Amniotic epithelial cell (primary cell): ENCODE measurements at regions not wholly inside any gene's neighbourhood (a gene's known extent, or its start where the extent isn't known, plus 50 kb on each side); places are given as distances from the start of the nearest gene placed in this dataset.
A peak's percentile ranks its signal among the peaks of the same experiment; 100 is the strongest.
"Not testable (repeated sequence)": the region's sequence is repeated elsewhere in the genome, so short reads cannot be mapped to it uniquely, and the experiment has no call there.

Experiments used
- DNase-seq: peaks from one replicate; pipeline ENCODE4 v3.0.0-alpha.2; 2010; ENCODE audit warnings: low read depth

DNA sequence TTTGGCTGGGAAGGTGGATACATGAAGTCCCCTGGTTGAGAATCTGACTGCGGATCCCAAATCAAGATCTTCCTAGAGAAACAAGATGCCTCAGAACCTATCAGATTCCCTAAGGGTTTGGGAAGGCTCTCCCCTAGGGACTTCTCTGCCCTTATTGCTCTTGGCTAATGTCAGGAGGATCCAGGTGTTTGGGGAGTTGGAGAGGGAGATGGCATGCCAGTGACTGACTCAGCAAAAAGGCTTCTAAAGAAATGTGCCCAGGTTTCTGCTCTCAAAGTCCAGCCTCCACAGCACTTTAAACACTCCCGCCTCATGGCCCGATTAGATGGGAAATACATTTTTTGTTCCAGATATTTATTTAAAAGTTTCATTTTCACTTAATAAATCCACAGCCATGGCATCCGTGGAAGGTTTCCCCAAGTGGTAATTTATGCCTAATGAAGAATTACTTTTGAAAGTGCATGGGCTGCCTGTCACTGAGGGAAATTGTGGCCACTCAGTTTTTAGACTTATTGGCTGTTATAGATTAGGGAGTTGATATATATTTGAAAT lies 156.4 kb downstream of the OSR1 start:
- DNase-seq = no peak

DNA sequence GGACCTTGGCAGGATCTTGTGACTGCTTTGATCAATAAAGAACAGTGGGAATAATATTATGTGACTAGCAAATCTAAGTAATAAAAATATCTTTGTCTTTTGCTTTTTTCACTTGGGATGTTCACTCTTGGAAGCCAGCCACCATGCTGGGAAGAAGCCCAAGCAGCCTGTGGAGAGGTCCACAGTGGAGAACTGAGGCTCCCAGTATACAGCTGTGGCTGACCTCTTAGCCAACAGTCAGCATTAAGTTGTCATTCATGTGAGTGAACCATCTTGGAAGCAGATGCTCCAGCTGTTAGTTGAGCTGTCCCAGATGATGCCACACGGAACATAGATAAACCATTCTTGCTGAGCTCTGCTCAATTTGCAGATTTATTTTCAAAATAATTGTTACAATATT lies 160.0 kb downstream of the OSR1 start:
- no peak for DNase-seq

DNA sequence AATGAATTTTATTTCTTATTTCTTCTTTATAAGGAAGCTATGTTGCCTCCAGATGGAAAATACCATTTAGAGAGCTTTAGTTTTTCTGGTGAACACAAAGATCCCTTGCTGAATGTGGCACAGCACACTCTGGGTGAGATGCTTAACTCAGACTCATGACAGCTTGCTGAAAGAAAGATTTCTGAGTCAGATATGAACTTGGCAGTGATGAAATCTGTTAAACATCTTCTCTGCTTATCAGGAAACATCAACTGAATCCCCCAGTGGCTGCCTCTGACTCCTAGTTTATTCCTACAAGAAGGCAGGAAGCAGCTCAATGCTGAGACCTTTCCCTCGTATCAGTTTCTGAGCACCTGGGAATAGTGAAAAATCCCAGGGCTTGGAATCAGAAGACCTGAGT lies 162.8 kb downstream of the OSR1 start:
- DNase-seq = peak; percentile 59

DNA sequence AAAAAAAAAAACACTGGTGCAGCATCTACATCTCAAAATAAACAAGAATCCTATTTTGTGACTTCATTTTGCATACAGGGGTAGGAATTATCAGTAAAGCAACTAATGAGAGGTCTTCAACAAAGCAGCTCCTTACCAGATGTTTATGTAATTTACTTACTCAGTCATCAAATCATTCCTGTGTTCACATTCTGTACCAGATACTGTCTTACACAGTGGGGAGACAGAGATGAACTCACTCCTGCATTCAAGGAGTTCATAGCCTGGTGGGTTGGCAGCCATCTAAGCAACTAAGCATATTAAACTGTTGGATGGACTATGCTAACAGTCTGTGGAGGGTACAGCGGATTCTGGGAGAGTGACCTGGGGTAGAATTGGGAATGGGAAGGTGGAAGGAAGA lies 169.0 kb downstream of the OSR1 start:
- DNase-seq = peak; percentile 47

DNA sequence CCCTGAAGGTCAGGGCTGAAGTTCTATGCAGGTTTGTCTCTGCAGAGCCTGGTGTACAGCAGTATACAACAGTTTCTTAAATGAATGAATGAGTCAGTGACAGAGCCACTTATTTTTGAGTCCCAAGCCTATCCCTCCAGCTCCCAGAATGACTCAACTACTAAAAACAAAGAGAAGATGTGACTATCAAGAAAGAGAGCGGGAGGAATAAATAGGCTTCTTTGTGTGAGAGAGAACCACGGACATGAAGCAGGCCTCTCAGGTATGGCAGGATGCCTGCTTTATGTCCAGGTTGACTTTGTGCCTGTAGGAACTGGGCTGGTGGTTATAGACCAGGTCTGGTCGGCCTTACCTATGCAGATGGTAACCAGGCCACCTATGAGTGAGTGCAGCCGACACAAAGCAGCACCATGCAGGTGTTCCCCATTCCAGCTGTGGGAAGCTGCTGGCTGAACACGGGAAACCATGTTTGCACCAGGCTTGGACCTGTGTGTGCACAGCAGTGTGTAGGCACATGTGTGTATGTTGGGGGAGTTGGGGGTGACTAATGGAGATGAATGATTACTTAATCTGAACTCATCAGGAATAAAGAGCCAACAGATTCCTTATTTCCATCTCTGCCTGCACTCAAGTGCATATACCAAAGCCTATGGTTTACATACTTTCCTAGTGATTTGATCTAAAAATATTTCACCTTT lies 171.0 kb downstream of the OSR1 start:
- no peak for DNase-seq

DNA sequence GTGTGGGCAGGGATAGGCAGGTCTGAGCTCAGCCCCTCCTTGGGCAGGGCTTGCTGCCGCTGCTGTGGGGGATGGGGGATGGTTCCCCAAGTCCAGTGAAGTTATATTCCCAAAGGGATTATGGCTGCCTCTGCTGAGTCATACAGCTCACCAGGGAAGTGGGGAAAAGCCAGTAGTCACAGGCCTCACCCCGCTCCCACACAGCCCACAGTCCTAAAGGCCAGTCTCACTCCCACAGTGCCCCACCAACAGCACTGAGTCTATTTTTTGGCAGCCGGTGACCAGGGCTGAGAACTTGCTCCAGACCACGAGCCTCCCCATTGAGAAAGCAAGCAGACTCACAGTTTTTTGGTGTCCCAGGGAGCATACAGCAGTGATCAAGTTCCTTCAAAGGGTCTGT lies 173.3 kb downstream of the OSR1 start:
- peak; percentile 22 for DNase-seq

DNA sequence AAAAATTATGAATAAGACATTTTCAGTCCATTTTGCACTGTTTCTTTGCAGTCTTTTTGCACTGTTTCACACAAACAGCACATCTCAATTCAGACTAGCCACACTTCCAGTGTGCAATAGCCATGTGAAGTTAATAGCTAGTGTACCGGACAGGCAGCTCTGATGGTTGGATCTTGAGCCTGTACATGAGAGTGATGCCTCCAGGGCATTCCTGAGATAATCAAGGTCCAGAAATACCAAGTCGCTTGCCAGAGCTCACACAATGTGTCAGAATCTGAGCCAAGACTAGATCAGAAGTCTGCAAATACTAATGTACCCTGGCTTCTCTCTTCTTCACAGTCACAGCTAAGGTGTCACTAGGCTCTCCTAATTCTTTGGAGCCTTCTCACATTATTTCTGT lies 180.2 kb downstream of the OSR1 start:
- DNase-seq = peak; percentile 20

DNA sequence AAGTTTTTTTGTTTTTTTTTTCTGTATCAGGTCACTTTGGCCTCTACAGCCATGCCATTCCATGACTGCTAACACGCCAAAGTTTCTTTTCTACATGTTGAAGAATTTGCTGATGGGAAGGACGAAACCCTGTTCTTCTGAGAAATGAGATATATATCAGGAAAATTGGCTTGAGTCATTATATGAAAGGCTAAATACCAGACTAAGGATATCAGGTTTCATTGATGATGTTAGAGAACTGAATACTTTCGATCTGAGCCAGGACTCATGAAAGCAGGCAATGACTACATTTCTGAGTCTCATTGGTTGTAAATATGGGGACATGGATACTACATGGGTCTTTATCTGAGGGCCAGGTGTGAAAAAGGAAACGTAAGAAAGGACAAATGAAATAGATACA lies 181.4 kb downstream of the OSR1 start:
- no peak for DNase-seq

DNA sequence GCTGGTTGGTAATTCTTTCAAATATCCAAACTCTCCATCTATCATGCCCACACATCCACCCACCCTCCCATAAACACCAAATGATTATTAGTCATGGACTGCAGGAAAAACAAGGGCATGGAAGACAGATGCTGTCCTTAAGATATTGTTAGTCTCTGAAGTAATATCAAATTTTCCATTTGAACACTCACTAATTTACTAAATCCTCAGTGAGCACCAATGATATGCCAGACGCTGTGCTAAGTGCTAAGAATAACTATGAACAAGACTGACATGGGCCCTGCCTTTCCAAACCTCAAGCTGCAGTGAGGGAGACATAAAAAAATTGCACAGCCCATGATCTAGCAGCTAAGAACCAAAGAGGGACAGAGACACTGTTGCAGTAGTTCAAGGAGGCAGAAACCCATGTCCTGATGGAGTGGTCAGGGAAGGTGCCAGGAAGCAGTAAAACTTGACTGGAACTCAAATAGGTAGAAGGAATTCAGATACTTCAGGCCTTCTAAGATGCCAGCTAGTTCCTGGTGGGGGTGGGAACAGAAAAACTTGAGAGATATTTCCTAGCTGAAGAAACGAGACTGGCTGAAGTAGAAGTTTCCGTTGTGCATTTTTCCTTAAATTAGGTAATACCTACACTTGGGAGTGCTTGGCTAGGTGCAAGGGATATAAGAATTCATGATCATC lies 182.1 kb downstream of the OSR1 start:
- no peak for DNase-seq

DNA sequence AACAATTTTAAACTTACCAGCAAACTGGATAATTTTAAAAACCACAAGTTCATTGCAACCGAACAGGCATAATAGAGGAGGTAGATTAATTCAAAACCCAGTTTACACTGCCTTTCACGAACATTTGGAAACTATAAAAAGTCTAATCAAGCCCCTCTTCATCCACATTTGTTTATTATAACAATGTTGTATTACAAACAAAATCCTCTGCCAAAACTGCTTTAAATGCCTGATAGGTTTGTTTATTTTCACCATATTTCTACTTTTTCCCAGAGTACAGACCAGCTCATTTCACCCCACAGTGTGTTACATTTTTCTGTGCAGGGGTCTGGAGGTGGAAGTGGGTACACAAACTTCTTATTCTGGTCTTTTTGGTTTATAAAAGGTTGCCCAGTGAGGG lies 184.2 kb downstream of the OSR1 start:
- DNase-seq = no peak

DNA sequence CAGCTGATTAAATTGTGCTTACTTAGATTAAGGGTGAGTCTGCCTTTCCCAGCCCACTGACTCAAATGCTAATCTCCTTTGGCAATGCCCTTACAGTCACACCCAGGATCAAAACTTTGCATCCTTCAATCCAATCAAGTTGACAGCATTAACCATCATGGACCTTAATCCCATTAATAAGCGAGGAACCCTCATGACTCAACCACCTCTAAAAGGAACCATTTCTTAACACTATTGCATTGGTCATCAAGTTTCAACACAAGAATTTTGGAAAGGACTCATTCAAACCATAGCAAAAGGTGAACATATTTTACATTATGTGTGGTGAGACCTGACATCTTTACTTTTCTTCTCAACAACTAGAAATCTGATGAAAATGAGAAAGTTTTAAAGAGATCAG lies 187.0 kb downstream of the OSR1 start:
- DNase-seq = no peak

DNA sequence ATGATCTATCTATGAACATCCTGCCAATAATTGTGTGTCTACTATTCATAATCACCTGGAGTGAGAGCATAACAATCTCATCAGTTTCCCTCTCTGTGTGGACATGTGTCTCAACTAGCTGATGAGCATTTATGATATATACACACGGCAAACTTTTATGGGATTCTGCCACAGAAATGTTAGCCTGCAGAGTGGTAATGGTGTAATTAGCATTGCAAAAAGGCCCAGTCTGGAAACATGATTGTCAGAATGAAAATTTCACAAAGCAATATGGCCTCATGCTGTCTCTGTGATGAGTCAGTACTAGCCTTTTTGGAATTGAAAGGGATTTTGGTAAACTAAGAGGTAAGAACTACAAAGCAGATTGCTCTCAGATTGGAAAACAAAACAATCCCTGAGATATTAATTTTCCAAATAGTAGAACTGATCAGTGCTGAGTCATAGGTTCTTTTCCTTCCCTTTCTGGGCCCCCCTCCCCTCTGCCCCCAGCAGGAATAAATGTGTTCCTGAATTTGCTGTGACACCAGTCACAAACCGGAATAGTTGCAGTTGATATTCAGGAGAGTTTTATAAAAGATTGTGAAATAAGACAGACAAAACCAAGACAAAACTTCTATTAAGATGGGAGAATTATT lies 189.2 kb downstream of the OSR1 start:
- DNase-seq = no peak

DNA sequence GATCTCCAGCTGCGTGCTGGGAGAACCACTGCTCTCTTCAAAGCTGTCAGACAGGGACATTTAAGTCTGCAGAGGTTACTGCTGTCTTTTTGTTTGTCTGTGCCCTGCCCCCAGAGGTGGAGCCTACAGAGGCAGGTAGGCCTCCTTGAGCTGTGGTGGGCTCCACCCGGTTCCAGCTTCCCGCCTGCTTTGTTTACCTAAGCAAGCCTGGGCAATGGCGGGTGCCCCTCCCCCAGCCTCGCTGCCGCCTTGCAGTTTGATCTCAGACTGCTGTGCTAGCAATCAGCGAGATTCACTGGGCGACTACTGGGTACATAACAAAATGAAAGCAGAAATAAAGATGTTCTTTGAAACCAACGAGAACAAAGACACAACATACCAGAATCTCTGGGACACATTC lies 194.3 kb downstream of the OSR1 start:
- DNase-seq = not testable (repeated sequence)

DNA sequence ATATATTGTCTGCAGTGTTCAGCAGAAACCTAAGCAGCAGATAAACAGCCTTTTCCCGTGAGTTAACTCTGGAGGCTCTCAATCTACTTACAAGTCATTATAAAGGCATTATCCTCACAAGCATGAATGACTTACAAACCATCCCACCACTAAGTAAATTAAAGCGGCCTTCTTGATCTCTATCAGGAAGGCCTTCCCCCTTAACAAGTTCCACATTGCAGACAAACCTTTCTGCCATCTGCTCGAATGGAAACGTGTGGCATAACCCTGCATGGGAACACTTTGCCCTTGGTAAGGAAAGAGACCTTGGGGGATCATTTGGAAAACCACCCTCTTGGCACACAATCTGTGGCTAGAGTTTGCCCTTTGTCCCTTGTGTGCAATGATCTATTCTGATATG lies 199.5 kb downstream of the OSR1 start:
- DNase-seq = no peak

DNA sequence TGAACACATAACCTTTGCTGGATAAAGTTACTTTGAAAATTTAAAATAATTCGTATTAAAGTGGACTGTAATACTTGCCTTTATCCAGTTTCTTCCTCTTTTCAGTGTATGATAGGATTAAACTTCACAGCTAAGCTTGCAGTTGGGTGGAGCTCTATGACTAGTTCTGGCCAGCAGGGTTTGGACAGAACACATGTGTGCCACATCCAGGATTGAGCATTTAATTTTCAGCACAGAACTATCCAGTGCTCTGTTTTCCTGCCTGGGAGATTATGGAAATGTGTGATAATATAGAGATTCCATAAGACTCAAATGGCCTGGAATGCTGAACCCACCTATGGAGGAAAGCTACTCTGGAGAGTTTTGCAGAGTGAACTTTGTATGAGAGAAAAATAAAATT lies 200.2 kb downstream of the OSR1 start:
- DNase-seq = no peak

DNA sequence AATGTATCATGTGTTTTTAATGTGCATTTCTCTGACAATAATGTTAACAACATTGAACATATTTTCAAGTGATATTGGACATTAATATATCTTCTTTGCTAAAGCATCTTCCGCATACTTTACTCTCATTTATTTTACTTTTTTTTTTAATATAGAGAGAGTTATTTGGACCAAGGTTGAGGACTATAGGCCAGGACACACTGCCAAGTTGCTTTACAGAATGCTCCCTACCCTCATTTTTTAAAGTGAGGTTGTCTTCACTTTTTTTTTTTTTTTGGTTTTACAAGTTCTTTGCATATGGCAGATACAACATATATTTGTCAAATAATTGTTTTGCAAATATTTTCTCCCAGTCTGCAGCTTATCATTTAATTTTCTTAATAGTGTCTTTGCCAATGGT lies 201.8 kb downstream of the OSR1 start:
- no peak for DNase-seq

DNA sequence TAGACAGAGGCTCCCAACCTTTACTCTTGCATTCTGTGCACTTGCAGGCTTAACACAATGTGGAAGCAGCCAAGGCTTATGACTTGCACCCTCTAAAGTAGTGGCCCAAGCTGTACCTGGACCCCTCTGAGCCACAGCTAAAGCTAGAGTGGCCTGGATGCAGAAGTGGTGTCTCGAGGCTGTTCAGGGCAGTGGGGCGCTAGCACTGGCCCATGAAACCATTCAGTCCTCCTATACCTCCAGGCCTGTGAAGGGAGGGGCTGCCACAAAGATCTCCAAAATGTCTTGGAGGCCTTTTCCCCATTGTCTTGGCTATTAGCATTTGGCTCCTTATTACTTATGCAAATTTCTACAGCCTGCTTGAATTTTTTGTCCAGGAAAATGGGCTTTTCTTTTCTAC lies 207.7 kb downstream of the OSR1 start:
- DNase-seq = no peak

DNA sequence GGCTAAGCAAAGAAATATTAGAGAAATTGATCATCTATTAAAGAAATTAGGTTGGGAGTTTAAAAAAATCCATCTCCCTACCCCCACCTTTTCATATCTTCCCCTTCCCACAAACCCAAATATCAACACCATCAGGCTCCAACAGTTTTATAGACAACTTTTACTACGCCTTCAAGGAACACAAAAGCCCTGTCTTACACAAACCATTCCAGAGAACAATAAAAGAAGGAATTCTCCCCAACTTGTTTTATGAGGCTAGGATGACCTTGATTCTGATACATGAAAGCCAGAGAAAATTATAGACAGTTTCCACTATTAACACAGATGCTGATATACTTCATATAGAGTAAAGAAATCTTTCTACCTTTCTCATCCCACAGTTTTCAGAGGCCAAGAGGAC lies 211.6 kb downstream of the OSR1 start:
- DNase-seq = no peak

DNA sequence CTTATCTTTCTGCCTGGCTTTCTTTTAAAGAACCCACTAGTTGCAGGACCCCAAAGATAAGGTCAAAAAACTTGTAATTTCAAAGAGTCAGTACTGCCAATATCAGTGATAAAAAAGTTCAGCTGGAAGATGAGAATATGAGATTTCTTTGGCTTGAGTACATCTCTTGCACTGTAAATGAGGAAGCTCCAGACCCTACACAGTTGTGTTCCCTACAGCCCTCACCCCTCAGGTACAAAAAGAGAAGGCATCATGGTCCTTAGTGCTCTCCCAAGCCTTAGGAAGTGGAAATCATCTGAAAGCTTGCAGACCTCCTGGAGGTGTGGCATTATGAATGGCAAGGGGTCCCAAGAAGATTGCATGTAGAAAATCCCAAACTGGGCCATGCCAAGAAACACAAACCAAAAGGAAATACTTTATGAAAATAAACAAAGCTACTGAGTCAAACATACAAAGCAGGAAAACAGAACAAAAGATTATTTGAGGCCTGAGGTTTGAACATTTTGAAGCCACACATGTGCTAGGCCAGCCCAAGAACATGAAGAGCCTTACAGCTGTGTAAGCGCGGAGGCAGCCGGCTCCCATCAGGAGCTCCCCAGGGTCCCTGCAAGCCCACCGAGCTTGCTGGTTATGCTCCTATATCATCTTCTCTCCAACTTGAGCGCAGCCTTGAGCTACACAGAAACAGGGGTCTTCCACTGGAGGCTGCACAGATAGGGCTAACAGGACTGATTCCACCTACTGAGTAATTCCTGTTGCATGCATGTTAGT lies 217.0 kb downstream of the OSR1 start:
- DNase-seq = no peak

DNA sequence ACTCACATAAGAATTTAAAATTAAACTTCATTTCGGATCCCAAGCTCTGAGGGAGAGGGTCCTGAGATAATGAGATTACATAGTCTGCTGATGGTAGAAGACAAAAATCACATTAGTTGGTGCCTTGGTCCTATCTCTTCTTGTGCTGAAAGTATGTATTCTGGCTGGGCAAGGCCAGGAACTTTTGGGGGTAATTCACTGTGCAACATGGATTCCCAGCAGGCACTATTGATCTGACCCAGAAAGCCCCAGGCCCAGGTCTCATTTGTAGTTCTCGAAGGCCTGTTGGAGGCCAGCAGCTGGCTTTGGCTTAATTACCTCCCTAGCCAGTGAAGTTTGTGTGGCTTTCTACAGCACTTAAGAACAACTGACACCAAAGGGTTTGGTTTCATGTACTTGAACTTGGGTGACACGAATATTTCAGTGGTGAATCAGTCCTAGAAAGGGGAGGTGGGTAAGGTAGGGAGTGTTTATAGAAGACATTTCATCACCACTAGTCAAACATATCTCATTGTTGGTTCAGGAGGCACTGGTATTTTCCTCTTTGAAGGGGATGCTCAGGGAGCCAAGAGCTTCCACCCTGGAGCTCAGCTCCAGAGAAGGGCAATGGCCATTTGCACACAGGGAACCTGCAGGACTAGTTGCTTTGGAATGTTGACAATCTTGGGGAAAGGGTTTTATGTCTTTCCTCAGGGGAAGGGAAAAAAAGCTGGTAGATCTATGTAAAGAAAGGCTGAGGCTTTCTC lies 217.8 kb downstream of the OSR1 start:
- DNase-seq = peak; percentile 69

DNA sequence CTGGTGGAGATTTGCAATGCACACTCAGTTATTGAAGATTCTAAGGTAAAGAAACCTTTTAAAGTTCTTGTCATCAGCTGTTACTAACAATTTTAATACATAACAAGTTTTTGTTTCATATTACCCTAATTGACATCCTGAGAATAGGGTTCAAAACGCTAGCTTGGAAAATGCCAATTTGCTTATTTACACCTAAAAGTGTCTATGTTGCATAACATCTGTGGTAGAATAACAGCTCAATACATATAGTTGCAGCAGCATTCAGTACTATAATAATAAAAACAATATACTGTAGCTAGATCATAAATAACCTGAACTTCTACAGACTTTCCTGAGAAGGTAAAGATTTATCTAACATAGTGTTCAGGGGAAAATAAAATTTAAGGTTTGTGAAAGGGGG lies 219.0 kb downstream of the OSR1 start:
- no peak for DNase-seq
